Cardiac fibroblast (primary cell): ENCODE measurements at regions not wholly inside any gene's neighbourhood (a gene's known extent, or its start where the extent isn't known, plus 50 kb on each side); places are given as distances from the start of the nearest gene placed in this dataset.

ENCODE experiments used
- DNase-seq, 2 donors: peaks; one replicate each; pipeline versions ENCODE4 v3.0.0 to v3.0.0-alpha.2; 2010; ENCODE audit warnings: low read depth in 2 of 2
- H3K4me3 ChIP-seq, 2 donors: replicated peaks in 1 of 2; 1 replicate in 1 of 2; 2 replicates in 1 of 2; pipeline ENCODE4 v1.5.1; 2011; ENCODE audit warnings: low read depth in 2 of 2, low read length in 2 of 2, mild to moderate bottlenecking in 2 of 2, moderate library complexity in 1 of 2
- CTCF ChIP-seq: IDR thresholded peaks from one replicate; pipeline ENCODE4 v1.5.1; 2011; ENCODE audit warnings: low read depth, mild to moderate bottlenecking, low read length, inconsistent platforms

- TF ChIP-seq CTCF = no peak
- DNase-seq = peak; percentile 61 to 68
- H3K4me3 ChIP-seq = no peak overlapping the region
Measured at GRCh38 chr21:27132266-27132665, 165.4 kb upstream of the ADAMTS5 start.

- DNase-seq = no peak
- no peak for TF ChIP-seq CTCF
Measured at GRCh38 chr21:27130154-27130553, 163.3 kb upstream of the ADAMTS5 start.

DNA sequence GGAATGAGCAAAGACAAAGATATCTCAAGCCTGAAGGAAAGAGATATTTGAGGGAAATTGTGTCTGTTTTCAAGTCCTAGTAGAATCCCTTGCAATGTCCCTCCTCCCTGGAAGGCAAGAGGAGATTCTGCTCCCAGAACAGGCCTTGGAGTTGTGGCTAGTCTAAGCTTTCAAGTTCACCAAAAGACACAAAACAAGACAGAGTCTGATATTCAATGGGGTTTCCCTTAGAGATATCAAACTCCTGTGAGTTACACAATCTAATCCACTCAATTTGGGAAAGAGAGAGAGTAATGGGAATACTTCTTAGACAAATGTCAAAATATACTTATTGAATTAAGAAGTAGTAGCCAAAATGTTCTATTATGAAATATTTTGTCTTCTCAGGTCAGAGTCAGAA lies 162.8 kb upstream of the ADAMTS5 start:
- no peak for DNase-seq
- no peak for TF ChIP-seq CTCF
- no peak overlapping the region for H3K4me3 ChIP-seq

More at GRCh38 chr21:27130154-27130553, 163.3 kb upstream of the ADAMTS5 start:
- no peak overlapping the region for H3K4me3 ChIP-seq

DNA sequence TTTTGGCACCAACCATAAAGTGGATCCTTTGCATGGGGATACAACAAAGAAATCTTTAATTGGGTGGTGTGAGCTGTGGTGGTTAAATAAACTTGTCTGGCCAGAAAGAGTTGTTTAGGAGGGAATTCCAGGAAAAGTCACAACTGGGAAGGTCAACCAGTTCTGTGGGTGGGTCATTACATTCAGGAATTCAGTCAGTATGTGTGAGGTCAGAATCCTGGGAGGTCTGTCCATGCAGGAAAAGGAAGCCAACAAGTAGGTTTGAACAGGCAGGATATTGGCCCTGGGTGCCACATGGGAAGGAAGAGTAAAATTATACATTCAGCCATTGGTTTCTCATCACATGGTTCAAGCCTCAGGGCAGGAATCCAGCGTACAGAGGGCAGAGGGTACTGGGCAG lies 162.3 kb upstream of the ADAMTS5 start:
- no peak for TF ChIP-seq CTCF
- DNase-seq = peak in 1 of 2 donors; percentile 3

GRCh38 chr21:27126140-27126539 lies 159.3 kb upstream of the ADAMTS5 start:
- no peak for TF ChIP-seq CTCF
- no peak overlapping the region for H3K4me3 ChIP-seq
- no peak for DNase-seq

More for the DNA sequence above, 162.3 kb upstream of the ADAMTS5 start:
- no peak overlapping the region for H3K4me3 ChIP-seq

- H3K4me3 ChIP-seq = no peak overlapping the region
- DNase-seq = no peak
- TF ChIP-seq CTCF = no peak
Measured at GRCh38 chr21:27122686-27123085, 155.8 kb upstream of the ADAMTS5 start.

DNA sequence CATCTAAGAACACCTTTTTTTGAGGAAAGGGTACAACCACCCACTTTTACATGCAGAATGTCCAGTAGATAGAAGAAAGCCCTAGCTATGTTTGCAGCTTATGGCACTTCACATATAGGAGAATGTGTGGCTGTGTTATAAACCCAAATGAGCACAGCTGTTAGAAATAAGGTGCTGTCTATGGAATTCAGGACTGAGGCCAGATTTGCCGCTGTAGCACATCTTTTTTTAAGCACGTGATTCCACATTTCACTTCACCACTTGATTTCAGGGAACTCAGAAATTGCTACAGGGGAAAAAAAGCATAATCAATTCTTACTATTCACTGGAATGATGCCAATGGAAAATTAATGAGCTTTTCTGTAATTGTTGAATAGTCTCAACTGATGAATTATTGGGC lies 147.2 kb upstream of the ADAMTS5 start:
- TF ChIP-seq CTCF = no peak
- no peak for DNase-seq
- no peak overlapping the region for H3K4me3 ChIP-seq
